GM19023 (cell line): ENCODE measurements at regions not wholly inside any gene's neighbourhood (a gene's known extent, or its start where the extent isn't known, plus 50 kb on each side); places are given as distances from the start of the nearest gene placed in this dataset.

ENCODE experiments used
- ATAC-seq: cut with Tn5 transposase; IDR thresholded peaks from one replicate; pipeline ENCODE4 v1.9.1; 2021; ENCODE audit warnings: mild to moderate bottlenecking, moderate library complexity; ENCODE audit not compliant: unreplicated experiment

DNA sequence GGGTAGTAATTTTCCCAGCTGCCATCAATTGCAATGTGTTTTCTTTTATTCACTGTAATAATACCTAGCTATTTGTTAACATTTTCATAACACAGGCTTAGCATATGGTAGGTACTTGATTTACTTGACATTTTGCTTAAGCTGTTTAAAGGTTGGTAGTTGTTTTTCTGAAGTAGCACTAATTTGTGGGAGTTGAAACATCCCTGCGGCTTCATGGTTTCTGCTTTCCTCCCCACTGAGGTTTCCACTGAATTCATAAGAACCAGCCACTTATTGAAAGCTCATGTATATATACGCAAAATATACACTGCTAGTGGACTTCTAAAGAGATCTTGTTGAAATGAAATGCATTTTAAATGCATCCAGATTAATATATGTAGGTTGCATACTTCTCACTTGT lies 559.9 kb downstream of the TLE4 start:
- no peak for ATAC-seq

DNA sequence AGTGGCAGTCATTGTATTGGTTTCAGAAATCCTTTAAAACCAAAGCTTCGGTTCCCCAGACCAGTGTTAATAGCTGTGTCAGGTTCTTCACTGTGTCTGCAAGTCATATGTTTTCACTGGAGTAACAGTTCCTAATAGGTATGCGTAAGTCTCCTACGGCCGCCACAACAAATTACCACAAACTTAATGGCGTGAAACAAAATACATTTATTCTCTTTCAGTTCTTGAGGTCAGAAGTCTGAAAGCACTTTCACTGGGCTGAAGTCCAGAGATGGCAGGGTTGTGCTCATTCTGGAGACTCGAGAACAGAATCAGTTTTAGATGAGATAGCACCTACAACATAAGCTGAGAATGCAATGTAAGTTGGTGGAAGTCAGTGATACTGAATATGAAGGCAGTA lies 556.2 kb downstream of the TLE4 start:
- no peak for ATAC-seq

DNA sequence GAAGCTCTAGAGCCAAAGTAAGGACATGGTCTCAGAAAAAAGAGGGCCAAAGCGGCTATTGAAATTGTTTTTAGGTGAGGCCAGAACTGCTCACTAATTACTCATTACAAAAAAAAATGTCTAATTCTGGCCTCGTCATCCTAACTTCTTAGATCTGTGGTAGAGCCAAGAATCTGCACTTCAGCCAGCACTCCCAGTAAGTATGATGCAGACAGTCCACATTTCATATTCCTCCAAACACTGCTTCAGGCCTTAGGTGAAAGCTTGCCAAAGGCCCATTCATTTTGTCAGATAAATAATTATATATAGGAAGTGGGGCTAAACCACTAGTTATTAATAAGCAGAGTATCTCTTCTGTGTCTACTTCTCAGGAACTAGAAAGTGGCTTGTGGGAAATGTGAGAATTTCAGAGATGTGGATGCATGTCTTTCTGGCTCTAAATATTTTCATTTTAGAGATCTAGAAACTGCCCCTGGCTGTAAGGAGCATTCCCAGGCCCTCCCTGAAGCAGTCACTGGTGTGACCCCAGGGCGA lies 554.0 kb downstream of the TLE4 start:
- no peak for ATAC-seq

DNA sequence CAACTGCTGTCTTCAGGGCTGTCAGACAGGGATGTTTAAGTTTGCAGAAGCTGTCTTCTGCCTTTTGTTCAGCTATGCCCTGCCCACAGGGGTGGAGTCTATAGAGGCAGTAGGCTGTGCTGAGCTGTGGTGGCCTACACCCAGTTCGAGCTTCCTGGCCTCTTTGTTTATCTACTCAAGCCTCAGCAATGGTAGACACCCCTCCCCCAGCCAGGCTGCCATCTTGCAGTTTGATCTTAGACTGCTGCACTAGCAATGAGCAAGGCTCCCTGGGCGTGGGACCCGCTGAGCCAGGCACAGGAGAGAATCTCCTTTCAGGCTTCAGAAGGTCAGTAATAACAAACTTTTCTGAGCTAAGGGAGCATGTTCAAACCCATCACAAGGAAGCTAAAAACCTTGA lies 545.3 kb downstream of the TLE4 start:
- no peak for ATAC-seq

DNA sequence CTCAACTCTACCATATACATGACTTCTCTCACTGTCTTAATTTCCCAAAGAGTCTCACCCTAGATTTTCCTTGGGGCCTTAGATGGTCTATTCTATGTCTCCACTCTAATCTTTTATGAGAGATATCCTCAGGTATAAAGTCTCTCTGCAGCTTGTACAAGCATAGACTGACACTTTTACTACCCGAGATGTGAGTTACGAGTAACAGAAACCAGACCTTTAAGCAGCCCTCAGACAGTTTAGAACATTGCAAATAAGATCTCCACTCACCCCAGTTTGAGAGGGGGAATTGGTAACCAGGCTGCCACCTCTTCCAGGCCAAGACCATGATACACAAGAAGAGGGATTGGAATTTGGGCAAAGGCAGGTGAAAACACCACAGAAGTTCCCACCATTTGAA lies 542.5 kb downstream of the TLE4 start:
- no peak for ATAC-seq

DNA sequence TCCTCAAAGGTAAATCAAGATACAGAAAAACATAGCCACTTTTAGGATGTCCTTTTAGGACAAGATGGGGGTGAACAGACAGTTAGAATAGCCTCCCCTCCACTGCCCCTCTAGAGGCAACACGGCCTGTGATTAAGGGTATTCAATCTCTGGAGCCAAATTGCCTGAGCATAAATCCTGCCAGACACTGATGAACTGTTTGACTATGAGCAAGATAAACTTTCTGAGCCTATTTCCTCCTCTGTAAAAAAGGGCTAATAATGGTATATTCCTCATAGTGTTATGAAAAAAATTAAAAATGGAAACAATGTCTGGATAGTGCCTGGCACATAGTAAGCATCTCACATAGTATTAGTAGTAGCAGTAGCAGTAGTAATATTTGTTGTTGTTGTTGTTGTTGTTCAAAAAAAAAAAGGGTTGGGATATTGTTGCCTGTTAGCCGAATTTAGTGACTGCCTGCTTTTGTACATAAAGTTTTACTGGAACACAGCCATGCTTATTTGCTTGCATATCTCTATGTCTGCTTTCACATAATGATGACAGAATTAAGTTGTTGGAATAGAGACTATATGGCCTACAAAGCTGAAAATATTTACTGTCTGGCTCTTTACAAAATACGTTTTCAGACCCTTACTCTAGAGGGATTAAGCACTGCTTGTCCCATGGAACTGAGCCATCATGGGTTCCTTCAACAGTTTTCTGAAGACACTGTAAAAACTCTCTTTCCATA lies 536.3 kb downstream of the TLE4 start:
- no peak for ATAC-seq

DNA sequence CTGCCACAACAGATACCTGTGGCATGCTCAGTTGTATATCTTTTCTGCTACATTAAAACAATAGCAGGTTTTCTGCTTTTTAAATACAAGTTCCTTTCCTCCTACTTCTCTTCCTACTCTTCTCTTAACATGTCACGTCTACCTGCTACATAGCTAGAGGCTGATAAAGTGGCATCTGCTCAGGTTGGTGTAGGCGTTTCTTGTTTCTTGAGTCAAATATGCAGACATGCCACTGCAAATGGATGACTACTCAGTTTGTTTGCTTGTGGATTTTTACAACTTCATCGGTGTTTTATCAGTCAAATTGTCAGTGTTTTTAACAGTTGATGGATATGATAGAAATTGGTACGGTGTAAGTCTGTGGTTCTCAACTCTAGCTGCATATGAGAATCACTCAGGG lies 525.7 kb downstream of the TLE4 start:
- no peak for ATAC-seq

DNA sequence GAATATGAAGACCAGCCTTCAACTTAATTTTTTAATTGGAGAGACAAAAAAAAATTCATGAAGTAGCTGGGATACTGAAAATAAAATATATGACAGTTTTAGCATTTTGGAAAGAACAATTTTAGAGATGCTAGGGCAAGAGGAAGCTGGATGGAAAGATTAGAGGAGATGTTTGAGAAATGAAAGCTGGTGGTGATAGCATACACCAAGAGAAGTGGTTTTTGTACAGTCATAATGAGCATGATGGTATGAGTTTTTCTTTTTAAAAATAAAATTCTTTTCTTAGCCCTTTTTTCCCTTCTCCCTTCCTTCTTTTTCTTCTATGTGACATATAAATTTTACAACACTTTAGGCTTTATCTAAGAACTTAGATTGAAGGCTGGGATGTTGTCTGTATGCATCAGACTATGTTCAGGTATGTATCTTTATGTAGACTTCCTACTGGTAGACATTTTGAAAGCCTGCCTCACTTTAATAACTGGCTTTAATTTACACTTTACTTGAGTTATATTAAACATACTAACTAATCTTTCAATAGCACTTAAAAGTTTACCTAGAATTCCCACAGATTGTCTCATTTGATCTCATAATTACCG lies 522.5 kb downstream of the TLE4 start:
- no peak for ATAC-seq

DNA sequence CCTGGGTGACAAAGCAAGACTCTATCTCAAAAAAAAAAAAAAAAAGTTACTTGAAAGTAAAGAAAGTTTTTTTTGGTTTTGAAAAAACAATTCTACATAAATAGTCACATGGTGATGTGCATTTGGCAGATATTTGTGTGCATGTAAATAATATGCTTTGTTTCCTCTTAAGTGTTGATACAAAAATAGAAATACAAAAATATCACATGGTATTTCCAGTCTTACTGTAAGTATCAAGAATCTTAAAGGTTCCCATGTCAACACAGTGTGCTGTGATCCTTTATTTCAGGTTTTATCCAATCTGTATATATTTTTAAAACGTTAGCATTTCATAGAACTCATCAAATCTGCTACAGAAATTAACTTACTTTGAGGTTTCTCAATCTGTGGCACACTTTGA lies 521.9 kb downstream of the TLE4 start:
- ATAC-seq, result no peak

DNA sequence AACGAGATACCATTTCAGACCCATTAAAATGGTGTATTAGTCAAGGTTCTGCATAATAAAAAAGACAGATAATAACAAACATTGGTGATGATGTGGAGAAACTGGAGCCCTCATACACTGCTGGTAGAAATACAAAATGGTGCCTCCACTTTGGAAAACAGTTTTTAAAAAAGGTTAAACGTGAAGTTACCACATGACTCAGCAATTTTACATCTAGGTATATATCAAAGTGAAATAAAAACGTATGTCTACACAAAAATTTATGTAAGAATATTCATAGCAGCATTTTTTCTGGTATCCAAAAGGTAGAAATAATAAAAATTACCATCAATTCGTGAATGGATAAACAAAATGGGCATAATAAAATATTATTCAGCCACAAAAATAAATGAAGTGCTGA lies 519.8 kb downstream of the TLE4 start:
- no peak for ATAC-seq

DNA sequence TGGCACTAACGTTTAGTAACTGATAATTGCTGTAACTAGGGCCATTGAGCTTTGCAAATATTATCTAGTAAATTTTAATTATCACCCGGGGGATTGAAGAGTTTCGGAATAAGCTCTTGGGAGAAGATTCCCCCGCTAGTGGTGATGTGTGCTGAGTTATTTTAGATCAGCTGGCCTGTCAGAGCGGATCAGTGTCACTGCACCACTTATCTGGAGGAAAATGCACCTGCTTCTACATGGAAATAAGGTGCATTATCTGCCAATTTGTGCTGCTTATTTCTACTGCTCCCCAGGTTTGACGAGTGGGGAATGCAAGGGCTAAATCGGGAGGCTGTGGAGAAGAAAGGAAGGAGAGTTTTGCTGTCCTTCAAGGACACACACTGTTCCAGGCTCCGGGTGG lies 518.6 kb downstream of the TLE4 start:
- ATAC-seq, result no peak

DNA sequence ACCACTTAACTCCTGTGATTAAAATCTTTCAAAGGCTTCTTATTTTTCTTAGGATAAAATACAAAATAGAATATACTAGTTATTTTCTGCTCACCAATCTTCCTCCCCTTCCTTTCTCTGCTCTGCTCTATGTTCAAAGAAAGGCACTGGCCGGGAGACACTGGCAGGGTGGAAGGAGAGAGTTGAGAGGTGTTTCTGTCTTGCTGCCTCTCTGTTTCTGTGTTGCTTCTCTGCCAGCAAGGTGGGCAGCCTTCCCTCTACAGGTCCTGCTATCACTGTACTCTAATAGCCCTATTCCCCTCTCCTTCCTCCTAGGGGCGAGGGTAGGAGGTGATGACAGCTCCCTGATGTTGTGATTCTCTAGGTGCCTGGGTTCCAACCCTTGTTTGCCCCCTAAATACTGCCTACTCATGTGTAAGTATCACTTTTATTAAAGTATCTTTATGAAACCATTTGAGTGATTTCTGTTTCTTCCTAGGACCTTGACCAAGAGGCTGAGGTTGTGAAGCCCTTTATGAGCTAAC lies 515.1 kb downstream of the TLE4 start:
- no peak for ATAC-seq

DNA sequence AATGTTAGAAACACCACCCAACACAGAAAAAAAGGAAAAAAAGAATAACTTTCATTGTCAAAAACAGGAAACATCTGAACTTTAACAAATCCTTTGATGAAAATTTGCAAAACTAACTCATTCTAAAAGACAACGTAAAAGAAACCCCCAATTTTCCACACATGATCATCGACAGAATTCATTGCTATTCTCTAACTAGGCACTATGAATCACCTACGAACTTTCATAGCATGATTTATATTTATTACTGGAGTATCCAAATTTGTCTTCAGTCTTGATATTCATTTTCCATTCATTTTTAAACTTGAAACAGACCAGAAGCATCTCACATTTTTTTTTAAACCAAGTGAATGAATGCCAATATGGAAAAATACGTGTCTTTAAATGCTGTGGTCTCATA lies 514.6 kb downstream of the TLE4 start:
- ATAC-seq, result no peak

DNA sequence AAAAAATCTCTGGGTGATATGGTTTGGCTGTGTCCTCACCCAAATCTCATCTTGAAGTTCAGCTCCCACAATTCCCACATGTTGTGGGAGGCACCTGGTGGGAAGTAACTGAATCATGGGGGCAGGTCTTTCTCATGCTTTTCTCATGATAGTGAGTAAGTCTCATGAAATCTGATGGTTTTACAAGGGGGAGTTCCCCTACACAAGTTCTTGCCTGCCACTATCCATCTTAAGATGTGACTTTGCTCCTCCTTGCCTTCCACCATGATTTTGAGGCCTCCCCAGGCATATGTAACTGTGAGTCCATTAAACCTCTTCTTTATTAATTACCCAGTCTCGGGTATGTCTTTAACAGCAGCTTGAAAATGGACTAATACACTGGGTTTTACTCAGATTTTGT lies 513.9 kb downstream of the TLE4 start:
- ATAC-seq, result no peak

DNA sequence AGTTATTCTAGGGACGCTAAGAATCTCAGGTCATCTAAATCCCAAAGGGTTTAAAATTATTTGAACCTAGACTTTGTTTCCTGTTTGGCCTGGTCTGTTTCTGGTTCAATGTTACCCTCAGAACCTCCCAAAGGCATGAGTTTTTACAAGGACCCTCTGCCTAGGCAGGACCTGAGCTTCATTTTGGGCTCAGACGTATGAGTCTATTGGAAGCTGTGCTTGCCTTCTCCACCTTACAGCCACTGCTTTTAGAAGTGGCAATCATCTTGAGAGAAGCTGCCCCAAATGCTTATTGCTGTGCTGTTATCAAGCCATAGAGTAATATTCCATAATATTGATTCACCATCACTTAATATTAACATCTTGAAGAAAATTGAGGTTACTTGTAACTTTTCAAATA lies 510.4 kb downstream of the TLE4 start:
- ATAC-seq, result no peak

DNA sequence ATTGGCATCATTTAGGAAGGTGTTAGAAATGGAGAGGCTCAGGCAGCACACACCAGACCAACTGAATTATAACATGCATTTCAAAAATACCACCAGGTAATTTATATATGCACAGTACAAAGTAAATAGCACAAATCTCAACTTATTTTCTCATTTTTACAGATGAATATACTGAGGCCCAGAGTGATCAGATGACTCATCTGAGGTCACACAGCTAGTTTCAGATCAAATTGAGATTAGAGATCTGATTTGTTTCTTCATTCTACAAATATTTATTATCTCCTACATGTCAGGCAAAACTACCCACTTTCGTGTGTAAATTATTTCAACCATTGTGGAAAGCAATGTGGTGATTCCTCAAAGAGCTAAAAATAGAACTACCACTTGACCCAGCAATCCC lies 507.1 kb downstream of the TLE4 start:
- no peak for ATAC-seq

DNA sequence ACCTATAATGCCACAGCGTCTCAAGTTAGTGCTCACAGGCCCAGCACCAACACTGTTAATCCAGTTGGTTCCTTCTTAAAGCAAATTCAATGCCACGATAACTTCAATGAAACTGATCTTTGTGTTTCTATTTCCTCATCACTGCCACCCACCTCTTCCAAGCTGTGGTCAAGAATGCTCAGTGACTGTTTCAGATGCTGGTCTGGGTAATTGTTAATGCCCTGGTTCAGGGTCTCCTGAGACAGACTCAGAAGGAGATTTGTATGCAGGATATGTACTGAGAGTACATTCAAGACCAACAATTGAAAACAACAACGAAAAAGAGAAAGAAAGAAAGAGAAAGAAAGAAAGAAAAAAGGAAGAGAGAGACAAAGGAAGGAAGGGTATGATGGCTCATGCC lies 505.3 kb downstream of the TLE4 start:
- no peak for ATAC-seq

DNA sequence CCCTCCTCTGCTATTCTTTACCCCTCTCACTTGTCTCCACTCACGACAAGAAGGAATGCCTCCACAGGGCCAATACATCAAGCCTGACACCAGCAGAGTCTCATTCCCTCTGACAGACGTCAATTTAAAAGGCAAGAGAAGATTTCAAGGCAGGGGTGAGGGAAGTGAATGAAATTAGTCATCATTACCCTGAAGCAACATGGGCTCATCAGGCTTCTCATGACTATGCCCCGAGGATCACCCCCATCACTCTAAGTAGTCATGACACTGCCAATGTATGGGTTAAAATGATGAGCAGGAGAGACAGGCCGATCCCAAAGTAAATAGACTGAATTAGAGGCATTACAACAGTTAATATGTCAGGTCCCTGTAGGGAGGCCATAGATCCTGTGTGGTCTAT lies 504.4 kb downstream of the TLE4 start:
- ATAC-seq, result no peak

DNA sequence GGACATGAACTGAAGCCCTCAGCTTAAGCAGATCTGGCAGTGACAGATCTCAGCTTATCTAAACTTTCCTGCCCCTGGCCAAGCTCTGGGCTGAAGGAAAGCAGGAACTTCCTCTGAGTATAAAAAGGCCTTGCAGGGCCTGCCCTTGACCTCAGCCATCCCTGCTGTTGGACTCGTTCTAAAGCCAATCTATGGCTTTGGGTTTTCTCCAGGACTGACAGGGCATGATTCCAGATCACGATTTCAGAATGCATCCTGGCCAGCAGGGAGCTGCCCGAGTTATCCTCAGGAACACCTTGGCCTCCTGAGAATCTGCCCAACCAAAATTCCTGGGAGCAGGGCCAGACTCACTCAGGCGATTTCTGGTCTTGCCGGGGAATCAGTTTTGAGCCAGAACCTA lies 502.7 kb downstream of the TLE4 start:
- ATAC-seq, result no peak

DNA sequence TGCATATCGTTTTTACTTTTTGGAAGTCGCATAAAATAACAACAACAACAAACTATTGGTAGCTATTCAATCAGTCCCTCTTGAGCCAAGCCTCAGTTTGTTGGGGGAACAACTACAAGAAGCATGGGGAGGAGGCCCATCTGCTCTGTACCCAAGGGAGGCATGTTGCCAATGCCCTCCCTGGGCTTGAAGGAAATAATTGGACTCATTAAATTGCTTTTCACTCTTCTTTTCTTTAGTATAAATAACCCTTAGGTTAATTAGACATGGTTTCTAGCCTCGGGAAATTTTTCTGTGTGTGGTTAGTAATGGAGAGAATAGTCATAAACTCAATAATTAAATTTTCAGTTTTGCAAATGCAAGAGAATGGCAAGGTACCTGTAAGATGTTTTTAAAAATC lies 500.7 kb downstream of the TLE4 start:
- no peak for ATAC-seq

DNA sequence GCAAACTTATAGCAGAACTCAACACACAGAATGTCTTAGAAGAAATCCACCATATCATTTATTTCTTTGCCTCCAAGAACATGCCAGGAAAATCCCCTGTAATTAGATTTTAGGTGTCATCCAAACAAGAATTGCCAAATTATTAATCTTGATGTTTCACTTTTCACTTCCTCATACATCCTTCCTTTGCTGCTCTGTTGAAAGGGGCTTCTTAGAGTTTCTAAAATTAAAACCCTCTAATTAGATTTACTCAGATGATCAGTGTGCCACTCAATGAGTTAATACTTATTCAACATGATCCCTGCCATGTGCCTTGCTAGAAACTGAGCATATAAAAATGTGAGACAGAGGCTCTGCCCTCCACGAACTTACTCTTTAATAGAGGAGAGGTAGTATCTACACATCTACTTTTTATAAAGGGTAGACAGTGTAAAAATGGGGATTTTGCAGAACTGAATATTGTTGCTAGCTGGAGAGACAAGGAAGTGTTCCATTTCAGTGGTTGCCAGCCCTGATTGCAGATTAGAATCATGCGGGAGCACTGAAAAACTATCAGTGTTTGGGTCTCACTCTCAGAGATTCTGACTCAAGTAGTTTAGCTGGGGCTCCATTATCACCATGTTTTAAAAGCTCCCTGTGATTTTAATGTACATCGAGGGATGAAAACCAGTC lies 498.4 kb downstream of the TLE4 start:
- no peak for ATAC-seq

DNA sequence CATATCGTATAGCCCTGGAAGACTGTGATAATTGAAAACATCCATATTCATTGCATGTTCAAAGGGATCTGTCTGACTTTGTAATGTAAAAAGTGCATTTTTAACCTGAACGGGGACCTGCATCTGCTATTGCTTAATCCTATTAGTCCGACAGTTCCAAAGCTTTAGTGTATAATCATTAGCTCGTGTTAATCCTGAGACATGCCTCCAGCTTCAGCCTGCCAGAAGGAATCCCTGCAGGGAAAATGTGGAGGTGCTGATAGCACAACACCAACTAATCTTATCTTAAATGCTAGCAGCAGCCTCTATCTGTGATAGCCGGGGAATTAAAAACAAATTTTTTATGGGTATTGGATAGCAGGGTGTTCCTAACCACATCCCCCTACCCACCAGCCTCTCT lies 495.2 kb downstream of the TLE4 start:
- no peak for ATAC-seq
